GM19328 (cell line): ENCODE measurements at regions not wholly inside any gene's neighbourhood (a gene's known extent, or its start where the extent isn't known, plus 50 kb on each side); places are given as distances from the start of the nearest gene placed in this dataset.

Source experiments
- ATAC-seq: cut with Tn5 transposase; IDR thresholded peaks from one replicate; pipeline ENCODE4 v1.9.1; 2021; ENCODE audit warnings: mild to moderate bottlenecking, moderate library complexity; ENCODE audit not compliant: unreplicated experiment

- ATAC-seq: no peak
Observed at GRCh38 chr15:97071668-97072067, 741.2 kb downstream of the NR2F2 start.

GRCh38 chr15:97072545-97072944, 742.0 kb downstream of the NR2F2 start:
- ATAC-seq: no peak

- no peak for ATAC-seq
Observed at GRCh38 chr15:97076011-97076410, 745.5 kb downstream of the NR2F2 start.

- no peak for ATAC-seq
Observed at GRCh38 chr15:97077975-97078374, 747.5 kb downstream of the NR2F2 start.

- ATAC-seq: no peak
Observed at GRCh38 chr15:97078591-97078990, 748.1 kb downstream of the NR2F2 start.

- no peak for ATAC-seq
Observed at GRCh38 chr15:97081666-97082226, 751.2 kb downstream of the NR2F2 start.

- no peak for ATAC-seq
Observed at GRCh38 chr15:97082830-97083229, 752.3 kb downstream of the NR2F2 start.

GRCh38 chr15:97084650-97085049, 754.1 kb downstream of the NR2F2 start:
- no peak for ATAC-seq

- ATAC-seq: no peak
Observed at GRCh38 chr15:97085731-97086130, 755.2 kb downstream of the NR2F2 start.

- ATAC-seq: no peak
Observed at GRCh38 chr15:97087006-97087741, 756.7 kb downstream of the NR2F2 start.

GRCh38 chr15:97091093-97091492, 760.6 kb downstream of the NR2F2 start:
- ATAC-seq: no peak

GRCh38 chr15:97092656-97093055, 762.2 kb downstream of the NR2F2 start:
- ATAC-seq: no peak

GRCh38 chr15:97096303-97096835, 765.9 kb downstream of the NR2F2 start:
- no peak for ATAC-seq

GRCh38 chr15:97099040-97099439, 768.5 kb downstream of the NR2F2 start:
- no peak for ATAC-seq

- ATAC-seq: no peak
Observed at GRCh38 chr15:97101572-97101971, 771.1 kb downstream of the NR2F2 start.

GRCh38 chr15:97114900-97115760, 784.6 kb downstream of the NR2F2 start:
- ATAC-seq: no peak

- ATAC-seq: no peak
Observed at GRCh38 chr15:97115761-97116070, 785.2 kb downstream of the NR2F2 start.

- ATAC-seq: no peak
Observed at GRCh38 chr15:97124790-97125189, 794.3 kb downstream of the NR2F2 start.

GRCh38 chr15:97126553-97127233, 796.2 kb downstream of the NR2F2 start:
- ATAC-seq: no peak

- ATAC-seq: no peak
Observed at GRCh38 chr15:97129674-97130073, 799.2 kb downstream of the NR2F2 start.

GRCh38 chr15:97140216-97140615, 809.7 kb downstream of the NR2F2 start:
- ATAC-seq: no peak
